ENCODE measurements at regions not wholly inside any gene's neighbourhood (a gene's known extent, or its start where the extent isn't known, plus 50 kb on each side); places are given as distances from the start of the nearest gene placed in this dataset.

- no peak for DNase-seq (ENCODE audit: low spot score)
- intact Hi-C loops (cut with DNase I): no loop called here
- ATAC-seq: no peak
These were observed 470.8 kb upstream of the ROBO1 start for GRCh38 chr3:80238606-80239005.

GRCh38 chr3:80238152-80238551 lies 470.4 kb upstream of the ROBO1 start:
- no peak for ATAC-seq

GRCh38 chr3:80234706-80235105 lies 466.9 kb upstream of the ROBO1 start:
- intact Hi-C loops (cut with DNase I): no loop called here
- no peak for DNase-seq (ENCODE audit: low spot score)
- ATAC-seq: no peak

More at GRCh38 chr3:80238152-80238551, 470.4 kb upstream of the ROBO1 start:
- no peak for DNase-seq (ENCODE audit: low spot score)
- intact Hi-C loops (cut with DNase I): no loop called here

GRCh38 chr3:80233576-80233975 lies 465.8 kb upstream of the ROBO1 start:
- intact Hi-C loops (cut with DNase I): no loop called here
- no peak for DNase-seq (ENCODE audit: low spot score)
- ATAC-seq: no peak

- no peak for ATAC-seq
- DNase-seq (ENCODE audit: low spot score): no peak
- intact Hi-C loops (cut with DNase I): no loop called here
These were observed 465.0 kb upstream of the ROBO1 start for GRCh38 chr3:80232760-80233159.

- no peak for DNase-seq (ENCODE audit: low spot score)
- no peak for ATAC-seq
These were observed 463.2 kb upstream of the ROBO1 start for GRCh38 chr3:80230962-80231361.

GRCh38 chr3:80227216-80227615 lies 459.4 kb upstream of the ROBO1 start:
- no peak for ATAC-seq
- no peak for DNase-seq (ENCODE audit: low spot score)
- intact Hi-C loops (cut with DNase I): no loop called here

More at GRCh38 chr3:80230962-80231361, 463.2 kb upstream of the ROBO1 start:
- intact Hi-C loops (cut with DNase I): no loop called here

GRCh38 chr3:80215191-80215590 lies 447.4 kb upstream of the ROBO1 start:
- intact Hi-C loops (cut with DNase I): no loop called here
- DNase-seq (ENCODE audit: low spot score) (no peak), ATAC-seq (no peak)

GRCh38 chr3:80213086-80213485 lies 445.3 kb upstream of the ROBO1 start:
- intact Hi-C loops (cut with DNase I): no loop called here
- DNase-seq (ENCODE audit: low spot score) (no peak), ATAC-seq (no peak)

- ATAC-seq: no peak
- no peak for DNase-seq (ENCODE audit: low spot score)
- intact Hi-C loops (cut with DNase I): no loop called here
These were observed 425.1 kb upstream of the ROBO1 start for GRCh38 chr3:80192936-80193335.

- DNase-seq (ENCODE audit: low spot score): no peak
- intact Hi-C loops (cut with DNase I): no loop called here
- no peak for ATAC-seq
These were observed 422.3 kb upstream of the ROBO1 start for GRCh38 chr3:80190051-80190450.

- DNase-seq (ENCODE audit: low spot score) (no peak), ATAC-seq (no peak)
- intact Hi-C loops (cut with DNase I): no loop called here
These were observed 420.2 kb upstream of the ROBO1 start for GRCh38 chr3:80187981-80188380.

GRCh38 chr3:80159990-80160506 lies 392.2 kb upstream of the ROBO1 start:
- DNase-seq (ENCODE audit: low spot score): no peak
- intact Hi-C loops (cut with DNase I): no loop called here
- ATAC-seq: no peak

- intact Hi-C loops (cut with DNase I): no loop called here
- DNase-seq (ENCODE audit: low spot score): no peak
- ATAC-seq: no peak
These were observed 390.5 kb upstream of the ROBO1 start for GRCh38 chr3:80158332-80158731.

- intact Hi-C loops (cut with DNase I): no loop called here
- ATAC-seq (no peak), DNase-seq (ENCODE audit: low spot score) (no peak)
These were observed 389.7 kb upstream of the ROBO1 start for GRCh38 chr3:80157546-80157945.

GRCh38 chr3:80152692-80153091 lies 384.9 kb upstream of the ROBO1 start:
- DNase-seq (ENCODE audit: low spot score): no peak
- intact Hi-C loops (cut with DNase I): no loop called here
- no peak for ATAC-seq

- ATAC-seq (no peak), DNase-seq (ENCODE audit: low spot score) (no peak)
- intact Hi-C loops (cut with DNase I): no loop called here
These were observed 374.9 kb upstream of the ROBO1 start for GRCh38 chr3:80142714-80143113.

GRCh38 chr3:80141557-80141956 lies 373.8 kb upstream of the ROBO1 start:
- DNase-seq (ENCODE audit: low spot score) (no peak), ATAC-seq (no peak)
- intact Hi-C loops (cut with DNase I): no loop called here

GRCh38 chr3:80116281-80116680 lies 348.5 kb upstream of the ROBO1 start:
- intact Hi-C loops (cut with DNase I): no loop called here
- ATAC-seq: no peak
- no peak for DNase-seq (ENCODE audit: low spot score)

- ATAC-seq (no peak), DNase-seq (ENCODE audit: low spot score) (no peak)
- intact Hi-C loops (cut with DNase I): no loop called here
These were observed 346.9 kb upstream of the ROBO1 start for GRCh38 chr3:80114694-80115093.

GRCh38 chr3:80113331-80113730 lies 345.5 kb upstream of the ROBO1 start:
- DNase-seq (ENCODE audit: low spot score) (no peak), ATAC-seq (no peak)
- intact Hi-C loops (cut with DNase I): no loop called here

GRCh38 chr3:80099559-80100066 lies 331.8 kb upstream of the ROBO1 start:
- DNase-seq (ENCODE audit: low spot score) (no peak), ATAC-seq (no peak)
- intact Hi-C loops (cut with DNase I): no loop called here

All from sciatic nerve (tissue), 2 donors.